ENCODE measurements at regions not wholly inside any gene's neighbourhood (a gene's known extent, or its start where the extent isn't known, plus 50 kb on each side); places are given as distances from the start of the nearest gene placed in this dataset.

- DNase-seq (ENCODE audit: extremely low spot score) = peak; percentile 57
- ChIA-PET POLR2A (no interaction called here), CTCF (interaction anchor here (0.6 to 1.2 kb wide), 4 partner anchors 8 to 566 kb away, joined by 3 to 6 read pairs (median 4); partner anchors contain the start of gene NR2F2)
- no peak for TF ChIP-seq FOXA1 (IDR thresholded peaks at IDR 0.05)
- peak; percentile 92 for TF ChIP-seq PKNOX1 (IDR thresholded peaks at IDR 0.05)
- TF ChIP-seq CTBP1 (IDR thresholded peaks at IDR 0.05; ENCODE audit: borderline replicate concordance) = peak; percentile 67; the same call in 1 of the 2 replicates
Measured at GRCh38 chr15:96893159-96893906, 562.8 kb downstream of the NR2F2 start.

GRCh38 chr15:96894659-96895058 lies 564.2 kb downstream of the NR2F2 start:
- ChIA-PET POLR2A (no interaction called here), CTCF (no interaction called here)
- no peak for TF ChIP-seq ARNT (IDR thresholded peaks at IDR 0.05)
- no peak for TF ChIP-seq SUZ12 (IDR thresholded peaks at IDR 0.05)
- no peak for TF ChIP-seq ZNF384 (IDR thresholded peaks at IDR 0.05)
- TF ChIP-seq PKNOX1 (IDR thresholded peaks at IDR 0.05) = no peak
- no peak for TF ChIP-seq HDGF (IDR thresholded peaks at IDR 0.05; ENCODE audit: borderline replicate concordance)
- no peak for TF ChIP-seq L3MBTL2 (conservative IDR thresholded peaks at IDR 0.05)
- no peak for TF ChIP-seq CTBP1 (IDR thresholded peaks at IDR 0.05; ENCODE audit: borderline replicate concordance)
- no peak for TF ChIP-seq LEF1 (IDR thresholded peaks at IDR 0.05; ENCODE audit: borderline replicate concordance)
- TF ChIP-seq TARDBP (IDR thresholded peaks at IDR 0.05) = no peak
- TF ChIP-seq FOXK2 (IDR thresholded peaks at IDR 0.05) = no peak
- TF ChIP-seq ELF4 (IDR thresholded peaks at IDR 0.05) = no peak
- TF ChIP-seq NFRKB (IDR thresholded peaks at IDR 0.05) = no peak
- no peak for TF ChIP-seq BHLHE40 (IDR thresholded peaks at IDR 0.05; ENCODE audit: borderline replicate concordance)
- TF ChIP-seq FOXM1 (IDR thresholded peaks at IDR 0.05; ENCODE audit: borderline replicate concordance) = no peak
- no peak for TF ChIP-seq SP1 (IDR thresholded peaks at IDR 0.05)
- no peak for TF ChIP-seq FOXA1 (IDR thresholded peaks at IDR 0.05)
- DNase-seq (ENCODE audit: extremely low spot score) = no peak

- ChIA-PET POLR2A (no interaction called here), CTCF (no interaction called here)
- DNase-seq (ENCODE audit: extremely low spot score) = no peak
- TF ChIP-seq ELF4 (IDR thresholded peaks at IDR 0.05) = no peak
- no peak for TF ChIP-seq ZNF384 (IDR thresholded peaks at IDR 0.05)
- no peak for TF ChIP-seq NFRKB (IDR thresholded peaks at IDR 0.05)
- TF ChIP-seq TARDBP (IDR thresholded peaks at IDR 0.05) = no peak
- TF ChIP-seq LEF1 (IDR thresholded peaks at IDR 0.05; ENCODE audit: borderline replicate concordance) = no peak
- no peak for TF ChIP-seq L3MBTL2 (conservative IDR thresholded peaks at IDR 0.05)
- TF ChIP-seq HDGF (IDR thresholded peaks at IDR 0.05; ENCODE audit: borderline replicate concordance) = no peak
- no peak for TF ChIP-seq SP1 (IDR thresholded peaks at IDR 0.05)
- no peak for TF ChIP-seq ARNT (IDR thresholded peaks at IDR 0.05)
- TF ChIP-seq PKNOX1 (IDR thresholded peaks at IDR 0.05) = no peak
- TF ChIP-seq BHLHE40 (IDR thresholded peaks at IDR 0.05; ENCODE audit: borderline replicate concordance) = no peak
- no peak for TF ChIP-seq FOXK2 (IDR thresholded peaks at IDR 0.05)
- TF ChIP-seq FOXM1 (IDR thresholded peaks at IDR 0.05; ENCODE audit: borderline replicate concordance) = no peak
- TF ChIP-seq SUZ12 (IDR thresholded peaks at IDR 0.05) = no peak
- TF ChIP-seq FOXA1 (IDR thresholded peaks at IDR 0.05) = no peak
- no peak for TF ChIP-seq CTBP1 (IDR thresholded peaks at IDR 0.05; ENCODE audit: borderline replicate concordance)
Measured at GRCh38 chr15:96896766-96897165, 566.3 kb downstream of the NR2F2 start.

- DNase-seq (ENCODE audit: extremely low spot score) = no peak
- TF ChIP-seq FOXM1 (IDR thresholded peaks at IDR 0.05; ENCODE audit: borderline replicate concordance) (no peak), CTBP1 (IDR thresholded peaks at IDR 0.05; ENCODE audit: borderline replicate concordance) (no peak), FOXK2 (IDR thresholded peaks at IDR 0.05) (no peak), SP1 (IDR thresholded peaks at IDR 0.05) (no peak), LEF1 (IDR thresholded peaks at IDR 0.05; ENCODE audit: borderline replicate concordance) (no peak)
- ChIA-PET POLR2A (no interaction called here), CTCF (no interaction called here)
Measured at GRCh38 chr15:96914081-96914480, 583.6 kb downstream of the NR2F2 start.

GRCh38 chr15:96916750-96917149 lies 586.2 kb downstream of the NR2F2 start:
- ChIA-PET POLR2A (no interaction called here), CTCF (no interaction called here)
- no peak for DNase-seq (ENCODE audit: extremely low spot score)
- TF ChIP-seq L3MBTL2 (conservative IDR thresholded peaks at IDR 0.05) = no peak
- TF ChIP-seq SP1 (IDR thresholded peaks at IDR 0.05) = no peak
- no peak for TF ChIP-seq FOXM1 (IDR thresholded peaks at IDR 0.05; ENCODE audit: borderline replicate concordance)
- TF ChIP-seq ZNF384 (IDR thresholded peaks at IDR 0.05) = no peak
- TF ChIP-seq FOXA1 (IDR thresholded peaks at IDR 0.05) = no peak
- no peak for TF ChIP-seq BHLHE40 (IDR thresholded peaks at IDR 0.05; ENCODE audit: borderline replicate concordance)
- no peak for TF ChIP-seq LEF1 (IDR thresholded peaks at IDR 0.05; ENCODE audit: borderline replicate concordance)
- TF ChIP-seq FOXK2 (IDR thresholded peaks at IDR 0.05) = no peak
- TF ChIP-seq PKNOX1 (IDR thresholded peaks at IDR 0.05) = no peak
- TF ChIP-seq ELF4 (IDR thresholded peaks at IDR 0.05) = no peak
- TF ChIP-seq ARNT (IDR thresholded peaks at IDR 0.05) = no peak
- TF ChIP-seq CTBP1 (IDR thresholded peaks at IDR 0.05; ENCODE audit: borderline replicate concordance) = no peak
- TF ChIP-seq SUZ12 (IDR thresholded peaks at IDR 0.05) = no peak
- no peak for TF ChIP-seq HDGF (IDR thresholded peaks at IDR 0.05; ENCODE audit: borderline replicate concordance)
- no peak for TF ChIP-seq NFRKB (IDR thresholded peaks at IDR 0.05)
- no peak for TF ChIP-seq TARDBP (IDR thresholded peaks at IDR 0.05)

Measured in HEK293T (cell line).